ENCODE measurements at regions not wholly inside any gene's neighbourhood (a gene's known extent, or its start where the extent isn't known, plus 50 kb on each side); places are given as distances from the start of the nearest gene placed in this dataset.
"Not testable (repeated sequence)": the region's sequence is repeated elsewhere in the genome, so short reads cannot be mapped to it uniquely, and the experiment has no call there.

DNA sequence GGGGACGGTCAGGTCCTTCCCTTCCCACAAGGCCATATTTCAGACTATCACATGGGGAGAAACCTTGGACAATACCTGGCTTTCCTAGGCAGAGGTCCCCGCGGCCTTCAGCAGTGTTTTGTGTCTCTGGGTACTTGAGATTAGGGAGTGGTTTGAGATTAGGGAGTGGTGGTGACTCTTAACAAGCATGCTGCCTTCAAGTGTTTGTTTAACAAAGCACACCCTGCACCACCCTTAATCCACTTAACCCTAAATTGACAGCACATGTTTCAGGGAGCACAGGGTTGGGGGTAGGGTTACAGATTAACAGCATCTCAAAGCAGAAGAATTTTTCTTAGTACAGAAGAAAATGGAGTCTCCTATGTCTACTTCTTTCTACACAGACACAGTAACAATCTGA is 1152.2 kb upstream of the SLC39A10 start:
- TF ChIP-seq SP1 (IDR thresholded peaks at IDR 0.05; ENCODE audit: low read depth); YY1 (IDR thresholded peaks at IDR 0.05; ENCODE audit: extremely low read depth, insufficient replicate concordance, low read depth, low read length); POLR2A (IDR thresholded peaks at IDR 0.05; ENCODE audit: borderline replicate concordance, extremely low read depth, insufficient read depth, insufficient read length); EZH2 (IDR thresholded peaks at IDR 0.05): not testable (repeated sequence)
- TF ChIP-seq, protein P1, sequence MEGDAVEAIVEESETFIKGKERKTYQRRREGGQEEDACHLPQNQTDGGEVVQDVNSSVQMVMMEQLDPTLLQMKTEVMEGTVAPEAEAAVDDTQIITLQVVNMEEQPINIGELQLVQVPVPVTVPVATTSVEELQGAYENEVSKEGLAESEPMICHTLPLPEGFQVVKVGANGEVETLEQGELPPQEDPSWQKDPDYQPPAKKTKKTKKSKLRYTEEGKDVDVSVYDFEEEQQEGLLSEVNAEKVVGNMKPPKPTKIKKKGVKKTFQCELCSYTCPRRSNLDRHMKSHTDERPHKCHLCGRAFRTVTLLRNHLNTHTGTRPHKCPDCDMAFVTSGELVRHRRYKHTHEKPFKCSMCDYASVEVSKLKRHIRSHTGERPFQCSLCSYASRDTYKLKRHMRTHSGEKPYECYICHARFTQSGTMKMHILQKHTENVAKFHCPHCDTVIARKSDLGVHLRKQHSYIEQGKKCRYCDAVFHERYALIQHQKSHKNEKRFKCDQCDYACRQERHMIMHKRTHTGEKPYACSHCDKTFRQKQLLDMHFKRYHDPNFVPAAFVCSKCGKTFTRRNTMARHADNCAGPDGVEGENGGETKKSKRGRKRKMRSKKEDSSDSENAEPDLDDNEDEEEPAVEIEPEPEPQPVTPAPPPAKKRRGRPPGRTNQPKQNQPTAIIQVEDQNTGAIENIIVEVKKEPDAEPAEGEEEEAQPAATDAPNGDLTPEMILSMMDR (IDR thresholded peaks at IDR 0.05 in 2 of 3, conservative IDR thresholded peaks at IDR 0.05 in 1 of 3; ENCODE audit: borderline replicate concordance in 1 of 3, insufficient read depth in 1 of 3, low read depth in 2 of 3, low read length in 2 of 3) = not testable (repeated sequence)

Data from HCT116 (cell line).